Adrenal gland (tissue), 9 donors: ENCODE measurements at regions not wholly inside any gene's neighbourhood (a gene's known extent, or its start where the extent isn't known, plus 50 kb on each side); places are given as distances from the start of the nearest gene placed in this dataset.

Experiments used
- DNase-seq, 7 donors: peaks; one replicate each; pipeline ENCODE4 v3.0.0-alpha.2; 2019 to 2020
- H3K27ac ChIP-seq, 5 donors: fragments of 200-600 bp; sonication (generic) in 4 of 5; 1 replicate in 3 of 5; 2 replicates in 2 of 5; pipeline versions ENCODE4 v1.5.1 to v1.8.0; 2016 to 2020; ENCODE audit warnings: mild to moderate bottlenecking in 1 of 5
- H3K27me3 ChIP-seq: fragments of 200-600 bp; 2 replicates; pipeline ENCODE4 v1.8.0; 2021
- H3K36me3 ChIP-seq, 2 donors: fragments of 200-600 bp; replicated peaks in 1 of 2; 1 replicate in 1 of 2; 2 replicates in 1 of 2; pipeline versions ENCODE4 v1.5.1 to v1.8.0; 2018 to 2022
- H3K4me1 ChIP-seq, 2 donors: fragments of 200-600 bp; replicated peaks in 1 of 2; 1 replicate in 1 of 2; 2 replicates in 1 of 2; pipeline versions ENCODE4 v1.5.1 to v1.8.0; 2018 to 2021
- H3K4me3 ChIP-seq, 4 donors: fragments of 200-600 bp; sonication (generic) in 3 of 4; one replicate each; pipeline ENCODE4 v1.5.1; 2016 to 2018
- H3K9me3 ChIP-seq, 3 donors: fragments of 200-600 bp; sonication (generic) in 1 of 3; replicated peaks in 1 of 3; 1 replicate in 2 of 3; 2 replicates in 1 of 3; pipeline versions ENCODE4 v1.5.1 to v1.8.0; 2016 to 2021
- CTCF ChIP-seq, 6 experiments: fragments of 450-650 bp in 4 of 6; fragments of 200-600 bp in 2 of 6; sonication (generic) in 1 of 6; IDR thresholded peaks; 1 replicate in 5 of 6; 2 replicates in 1 of 6; pipeline versions ENCODE4 v1.5.1 to v1.8.0; 2016 to 2021; ENCODE audit warnings: antibody characterized with exemption in 6 of 6, mild to moderate bottlenecking in 2 of 6, moderate library complexity in 1 of 6
- POLR2A ChIP-seq, 2 donors: fragments of 450-650 bp; IDR thresholded peaks; one replicate each; pipeline ENCODE4 v1.6.1; 2017; ENCODE audit warnings: antibody characterized with exemption in 2 of 2, mild to moderate bottlenecking in 2 of 2, moderate library complexity in 1 of 2
- WGBS, 4 donors: extraction: QIAGEN DNeasy Blood & Tissue Kit in 2 of 4; methylation state at CpG; one replicate each; pipeline versions ENCODE4 v1.1.5 to v1.1.7; 2013 to 2017; 5-methylcytosine and 5-hydroxymethylcytosine counted together
- intact Hi-C, 2 donors: fragments of 100-400 bp; cut with DNase I; formaldehyde crosslinking; loops; one replicate each; pipeline versions ENCODE4 v1.14.1 to v1.15.0; 2022 to 2023
- donor health status: healthy with polysubstance abuse.
- donor health status: Bipolar disorder and iron deficiency.
- donor health status: DM: yes; HTN: yes; CAD: no.
- donor health status: DM: no; HTN: no; CAD: no.
- donor health status: DM: no; HTN: no; CAD: no.

GRCh38 chr9:20253635-20254034 is 368.7 kb downstream of the MLLT3 start:
- intact Hi-C loops = no loop called here
- WGBS, 4 donors = 62 to 80% (median 70%) methylated on average over 5 of the region's 5 CpGs
- Histone ChIP-seq H3K4me1 (no peaks in the 10 kb centered on the region), H3K36me3 (no peaks in the 10 kb centered on the region), H3K27ac (no peak overlapping the region), H3K4me3 (no peak overlapping the region), H3K9me3 (no peaks in the 10 kb centered on the region), H3K27me3 (no peaks in the 10 kb centered on the region)
- no peak for DNase-seq
- TF ChIP-seq POLR2A (IDR thresholded peaks at IDR 0.05) (no peak), CTCF (IDR thresholded peaks at IDR 0.05) (no peak)

- Histone ChIP-seq H3K36me3 (no peaks in the 10 kb centered on the region), H3K27ac (no peak overlapping the region), H3K27me3 (no peaks in the 10 kb centered on the region), H3K9me3 (no peaks in the 10 kb centered on the region), H3K4me1 (no peaks in the 10 kb centered on the region), H3K4me3 (no peak overlapping the region)
- intact Hi-C loops = no loop called here
- no peak for TF ChIP-seq POLR2A (IDR thresholded peaks at IDR 0.05)
- 79 to 89% (median 86%) methylated on average over 1 of the region's 1 CpG for WGBS, 4 donors
- DNase-seq = no peak
These were observed 369.5 kb downstream of the MLLT3 start for GRCh38 chr9:20252778-20253177.

GRCh38 chr9:20250791-20251190 is 371.5 kb downstream of the MLLT3 start:
- Histone ChIP-seq H3K36me3 (no peaks in the 10 kb centered on the region), H3K4me3 (no peak overlapping the region), H3K9me3 (no peaks in the 10 kb centered on the region), H3K27ac (no peak overlapping the region), H3K27me3 (no peaks in the 10 kb centered on the region), H3K4me1 (no peaks in the 10 kb centered on the region)
- 71 to 76% (median 75%) methylated on average over 6 of the region's 6 CpGs for WGBS, 4 donors
- intact Hi-C loops = no loop called here
- no peak for DNase-seq
- TF ChIP-seq POLR2A (IDR thresholded peaks at IDR 0.05) = no peak
- TF ChIP-seq CTCF (IDR thresholded peaks at IDR 0.05) = no peak

DNA sequence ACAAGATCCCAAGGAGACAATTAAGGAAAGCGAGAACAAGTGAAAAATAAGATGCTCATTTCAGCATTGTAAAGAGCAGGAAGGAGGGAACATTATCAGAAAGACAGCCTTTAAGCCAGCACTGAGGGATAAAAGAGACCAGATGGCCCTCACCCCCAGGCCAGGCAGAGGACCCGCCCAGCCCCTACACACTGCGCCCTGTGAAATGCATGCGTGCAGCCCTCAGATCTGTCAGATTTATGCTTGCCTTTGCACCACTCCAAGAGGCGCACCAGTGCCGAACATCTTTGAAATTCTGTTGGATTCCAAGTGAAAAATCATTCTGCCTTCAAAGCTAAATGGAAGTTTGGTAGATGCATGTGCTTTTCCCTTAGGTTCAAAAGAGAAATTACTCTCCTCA is 378.0 kb downstream of the MLLT3 start:
- no peak for DNase-seq
- H3K4me3 ChIP-seq = no peak overlapping the region
- intact Hi-C loops = loop anchor here in 1 of 2 donors (10.0 kb wide), 1 partner anchor 59 kb away; no protein-coding TSS in a partner anchor
- no peak overlapping the region for H3K27ac ChIP-seq
- no peaks in the 10 kb centered on the region for H3K9me3 ChIP-seq
- H3K4me1 ChIP-seq = no peaks in the 10 kb centered on the region
- WGBS, 4 donors = 73 to 85% (median 76%) methylated on average over 6 of the region's 6 CpGs
- H3K27me3 ChIP-seq = no peaks in the 10 kb centered on the region
- no peaks in the 10 kb centered on the region for H3K36me3 ChIP-seq
- TF ChIP-seq CTCF (IDR thresholded peaks at IDR 0.05) = no peak

GRCh38 chr9:20243841-20244240 is 378.5 kb downstream of the MLLT3 start:
- no peak for TF ChIP-seq POLR2A (IDR thresholded peaks at IDR 0.05)
- TF ChIP-seq CTCF (IDR thresholded peaks at IDR 0.05) = no peak
- no peak overlapping the region for H3K27ac ChIP-seq
- H3K4me1 ChIP-seq = no peaks in the 10 kb centered on the region
- no peaks in the 10 kb centered on the region for H3K36me3 ChIP-seq
- intact Hi-C loops = loop anchor here in 1 of 2 donors (10.0 kb wide), 1 partner anchor 59 kb away; no protein-coding TSS in a partner anchor
- WGBS, 4 donors = 44 to 53% (median 45%) methylated on average over 6 of the region's 6 CpGs
- H3K9me3 ChIP-seq = no peaks in the 10 kb centered on the region
- no peaks in the 10 kb centered on the region for H3K27me3 ChIP-seq
- H3K4me3 ChIP-seq = no peak overlapping the region
- DNase-seq = no peak
